ENCODE measurements at regions not wholly inside any gene's neighbourhood (a gene's known extent, or its start where the extent isn't known, plus 50 kb on each side); places are given as distances from the start of the nearest gene placed in this dataset. TPM values are rescaled to one million over a fixed set of nuclear protein-coding genes. Genes with fewer than 3 reads are reported as not detected.

DNA sequence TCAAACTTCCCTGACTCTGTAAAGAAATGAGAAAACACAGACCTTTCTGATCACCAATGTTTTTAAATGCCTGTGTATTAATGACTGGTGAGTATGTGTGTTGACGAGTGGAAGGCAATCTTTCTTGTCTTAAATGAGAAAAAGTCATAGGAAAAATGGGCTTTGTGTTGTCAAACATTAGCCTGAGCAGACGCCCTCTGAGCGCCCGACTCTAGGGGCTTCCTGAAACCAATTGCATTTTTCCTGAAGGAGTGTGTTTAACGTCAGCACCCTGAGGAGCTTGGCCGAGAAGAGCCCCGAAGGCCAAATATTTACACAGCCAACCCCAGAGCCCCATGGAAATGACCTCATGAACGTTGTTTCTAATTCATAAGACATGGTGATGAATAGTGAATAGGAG, 154.3 kb downstream of the PHF2 start:
- H3K27ac Mint-ChIP-seq, result no peak overlapping the region
- H3K4me1 Mint-ChIP-seq, result no peaks in the 10 kb centered on the region
- ChIA-PET POLR2A (no interaction called here), CTCF (interaction anchor here (1.2 to 1.5 kb wide), 2 partner anchors 11 to 14 kb away, joined by 3 to 4 read pairs; no protein-coding TSS in a partner anchor)
- DNase-seq (no peak), ATAC-seq (no peak)
- intact Hi-C loops (cut with DNase I, micrococcal nuclease), result no loop called here
- peaks cover 3% of the 10 kb centered on the region for H3K36me3 Mint-ChIP-seq (ENCODE audit: low read depth)
- no peak overlapping the region for H3K4me3 Mint-ChIP-seq
- H3K27me3 Mint-ChIP-seq, result peaks cover 33% of the 10 kb centered on the region
- H3K9me3 Mint-ChIP-seq (ENCODE audit: low read depth), result peaks cover 22% of the 10 kb centered on the region

DNA sequence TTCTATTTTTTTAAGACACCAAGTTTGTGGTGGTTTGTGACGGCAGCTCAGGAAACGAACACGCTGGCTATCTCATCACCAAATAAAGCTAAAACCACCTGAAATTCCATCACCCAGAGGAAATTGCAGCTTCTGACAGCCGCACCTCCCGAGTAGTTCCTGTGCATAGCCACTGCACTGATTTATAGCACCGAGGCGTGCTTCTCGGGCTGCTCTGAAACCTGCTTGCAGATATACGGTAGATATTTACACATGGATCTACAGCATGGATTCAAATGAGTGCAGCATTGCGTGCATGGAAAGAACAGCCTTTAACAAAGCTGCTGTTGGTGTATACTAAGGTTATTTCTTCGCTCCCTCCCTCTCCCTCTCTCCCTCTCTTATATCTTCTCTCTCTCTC, 153.8 kb downstream of the PHF2 start:
- Mint-ChIP-seq H3K27ac (no peak overlapping the region), H3K4me3 (no peak overlapping the region), H3K36me3 (ENCODE audit: low read depth) (peaks cover 3% of the 10 kb centered on the region), H3K9me3 (ENCODE audit: low read depth) (peaks cover 20% of the 10 kb centered on the region), H3K4me1 (no peaks in the 10 kb centered on the region), H3K27me3 (peaks cover 33% of the 10 kb centered on the region)
- ChIA-PET POLR2A (no interaction called here), CTCF (interaction anchor here (1.2 to 1.5 kb wide), 2 partner anchors 12 to 14 kb away, joined by 3 to 4 read pairs; no protein-coding TSS in a partner anchor)
- ATAC-seq (no peak), DNase-seq (no peak)
- intact Hi-C loops (cut with DNase I, micrococcal nuclease), result no loop called here

Small RNA genes lying in the stretch of these regions (microRNA-seq; reads per million reads assigned to microRNA genes)
- not detected for gene MIR4291 (ENCODE audit: borderline replicate concordance)
